Anterior cingulate cortex (tissue), 58 donors: ENCODE measurements at regions not wholly inside any gene's neighbourhood (a gene's known extent, or its start where the extent isn't known, plus 50 kb on each side); places are given as distances from the start of the nearest gene placed in this dataset.

Source experiments
- DNase-seq, 58 donors: peaks; one replicate each; lab custom pipeline; 2025; lab: John Stamatoyannopoulos, UW

GRCh38 chr20:60485012-60485760 is 527.0 kb downstream of the CDH26 start:
- DNase-seq = no peak

- no peak for DNase-seq
Measured at GRCh38 chr20:60486315-60486714, 528.1 kb downstream of the CDH26 start.

GRCh38 chr20:60486937-60487336 is 528.7 kb downstream of the CDH26 start:
- no peak for DNase-seq

- DNase-seq = no peak
Measured at GRCh38 chr20:60490217-60491050, 532.2 kb downstream of the CDH26 start.

GRCh38 chr20:60491051-60491581 is 532.9 kb downstream of the CDH26 start:
- DNase-seq = no peak

GRCh38 chr20:60494476-60494875 is 536.3 kb downstream of the CDH26 start:
- DNase-seq = no peak

GRCh38 chr20:60497298-60498035 is 539.2 kb downstream of the CDH26 start:
- no peak for DNase-seq

GRCh38 chr20:60500038-60500701 is 541.9 kb downstream of the CDH26 start:
- DNase-seq = no peak

- no peak for DNase-seq
Measured at GRCh38 chr20:60501048-60501447, 542.8 kb downstream of the CDH26 start.

- DNase-seq = no peak
Measured at GRCh38 chr20:60502881-60503280, 544.7 kb downstream of the CDH26 start.

GRCh38 chr20:60505423-60505822 is 547.2 kb downstream of the CDH26 start:
- no peak for DNase-seq

GRCh38 chr20:60506061-60506460 is 547.8 kb downstream of the CDH26 start:
- no peak for DNase-seq

GRCh38 chr20:60507087-60507694 is 549.0 kb downstream of the CDH26 start:
- DNase-seq = peak in 1 of 58 donors; percentile 0

GRCh38 chr20:60509407-60509806 is 551.2 kb downstream of the CDH26 start:
- no peak for DNase-seq

GRCh38 chr20:60510356-60510755 is 552.1 kb downstream of the CDH26 start:
- no peak for DNase-seq

- peak in 26 of 58 donors; percentile 1 to 53 (median 16) for DNase-seq
Measured at GRCh38 chr20:60512443-60512842, 554.2 kb downstream of the CDH26 start.

GRCh38 chr20:60513141-60513540 is 554.9 kb downstream of the CDH26 start:
- DNase-seq = no peak

GRCh38 chr20:60516442-60516841 is 558.2 kb downstream of the CDH26 start:
- no peak for DNase-seq

GRCh38 chr20:60518022-60518421 is 559.8 kb downstream of the CDH26 start:
- DNase-seq = no peak

- no peak for DNase-seq
Measured at GRCh38 chr20:60525397-60525796, 567.2 kb downstream of the CDH26 start.
